ENCODE measurements at regions not wholly inside any gene's neighbourhood (a gene's known extent, or its start where the extent isn't known, plus 50 kb on each side); places are given as distances from the start of the nearest gene placed in this dataset.

GRCh38 chr1:199956005-199956404, 71.5 kb upstream of the NR5A2 start:
- no peak for DNase-seq

GRCh38 chr1:199959033-199959774, 68.3 kb upstream of the NR5A2 start:
- no peak for DNase-seq

- no peak for DNase-seq
Observed at GRCh38 chr1:199959775-199960110, 67.8 kb upstream of the NR5A2 start.

- no peak for DNase-seq
Observed at GRCh38 chr1:199970125-199970524, 57.4 kb upstream of the NR5A2 start.

GRCh38 chr1:199976496-199977144, 50.9 kb upstream of the NR5A2 start:
- DNase-seq, result no peak

Measured in midbrain (tissue), 1 donor.